ENCODE measurements at regions not wholly inside any gene's neighbourhood (a gene's known extent, or its start where the extent isn't known, plus 50 kb on each side); places are given as distances from the start of the nearest gene placed in this dataset.

DNA sequence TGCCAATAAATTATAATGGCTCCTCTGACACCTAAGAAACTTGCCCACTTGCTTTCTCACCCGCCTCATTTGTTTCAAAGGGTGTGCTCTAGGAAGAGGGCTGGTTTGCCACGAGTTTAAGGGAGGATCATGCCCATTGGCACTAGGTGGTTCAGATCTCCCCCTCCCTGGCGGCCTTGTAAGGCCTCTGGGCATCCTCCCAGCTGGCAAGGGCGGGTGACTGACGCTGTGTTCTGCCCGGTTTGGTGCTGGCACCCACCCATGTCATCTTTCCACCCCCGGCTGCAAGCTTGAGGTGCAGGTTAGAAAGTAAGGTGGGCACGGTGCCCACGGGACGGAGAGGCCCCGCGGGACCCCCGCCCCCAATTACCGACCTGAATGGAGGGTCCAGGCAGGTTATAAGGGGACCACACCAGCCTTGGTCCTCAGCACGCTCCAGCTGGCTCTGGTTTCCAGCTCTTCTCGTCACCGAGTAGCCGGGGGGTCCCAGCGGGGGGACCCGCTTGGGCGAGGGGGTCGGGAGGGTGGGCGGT is 90.4 kb downstream of the PTPRS start:
- H3K79me2 ChIP-seq (ENCODE audit: low read depth) = no peaks in the 10 kb centered on the region
- no peak overlapping the region for H3K27ac ChIP-seq
- H3F3A ChIP-seq (ENCODE audit: insufficient read depth, low read depth) = no peaks in the 10 kb centered on the region
- no peaks in the 10 kb centered on the region for H3K4me1 ChIP-seq (replicated peaks; ENCODE audit: insufficient read depth)
- H3K9me2 ChIP-seq (ENCODE audit: insufficient read depth) = no peaks in the 10 kb centered on the region
- no peaks in the 10 kb centered on the region for H3K36me3 ChIP-seq (ENCODE audit: low read depth)
- no peak for TF ChIP-seq EZH2 (IDR thresholded peaks at IDR 0.05; ENCODE audit: low read depth)
- TF ChIP-seq, protein P1, sequence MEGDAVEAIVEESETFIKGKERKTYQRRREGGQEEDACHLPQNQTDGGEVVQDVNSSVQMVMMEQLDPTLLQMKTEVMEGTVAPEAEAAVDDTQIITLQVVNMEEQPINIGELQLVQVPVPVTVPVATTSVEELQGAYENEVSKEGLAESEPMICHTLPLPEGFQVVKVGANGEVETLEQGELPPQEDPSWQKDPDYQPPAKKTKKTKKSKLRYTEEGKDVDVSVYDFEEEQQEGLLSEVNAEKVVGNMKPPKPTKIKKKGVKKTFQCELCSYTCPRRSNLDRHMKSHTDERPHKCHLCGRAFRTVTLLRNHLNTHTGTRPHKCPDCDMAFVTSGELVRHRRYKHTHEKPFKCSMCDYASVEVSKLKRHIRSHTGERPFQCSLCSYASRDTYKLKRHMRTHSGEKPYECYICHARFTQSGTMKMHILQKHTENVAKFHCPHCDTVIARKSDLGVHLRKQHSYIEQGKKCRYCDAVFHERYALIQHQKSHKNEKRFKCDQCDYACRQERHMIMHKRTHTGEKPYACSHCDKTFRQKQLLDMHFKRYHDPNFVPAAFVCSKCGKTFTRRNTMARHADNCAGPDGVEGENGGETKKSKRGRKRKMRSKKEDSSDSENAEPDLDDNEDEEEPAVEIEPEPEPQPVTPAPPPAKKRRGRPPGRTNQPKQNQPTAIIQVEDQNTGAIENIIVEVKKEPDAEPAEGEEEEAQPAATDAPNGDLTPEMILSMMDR (conservative IDR thresholded peaks at IDR 0.05) = no peak
- BruUV-seq (replicated peaks) = no TSS peak
- no peak overlapping the region for H2AFZ ChIP-seq
- ChIA-PET CTCF (no interaction called here), POLR2A (ENCODE audit: unreplicated experiment) (no interaction called here)
- H4K20me1 ChIP-seq (ENCODE audit: insufficient read depth) = no peaks in the 10 kb centered on the region
- DNase-seq = no peak
- H3K9me3 ChIP-seq (ENCODE audit: insufficient read depth, low read depth) = no peaks in the 10 kb centered on the region; the same call in 1 of the 2 replicates
- H3K4me2 ChIP-seq = no peak overlapping the region
- intact Hi-C loops (cut with micrococcal nuclease; ENCODE audit: unreplicated experiment) = no loop called here
- H3K27me3 ChIP-seq (ENCODE audit: insufficient read depth, low read depth) = no peaks in the 10 kb centered on the region
- no peak overlapping the region for H3K4me3 ChIP-seq

DNA sequence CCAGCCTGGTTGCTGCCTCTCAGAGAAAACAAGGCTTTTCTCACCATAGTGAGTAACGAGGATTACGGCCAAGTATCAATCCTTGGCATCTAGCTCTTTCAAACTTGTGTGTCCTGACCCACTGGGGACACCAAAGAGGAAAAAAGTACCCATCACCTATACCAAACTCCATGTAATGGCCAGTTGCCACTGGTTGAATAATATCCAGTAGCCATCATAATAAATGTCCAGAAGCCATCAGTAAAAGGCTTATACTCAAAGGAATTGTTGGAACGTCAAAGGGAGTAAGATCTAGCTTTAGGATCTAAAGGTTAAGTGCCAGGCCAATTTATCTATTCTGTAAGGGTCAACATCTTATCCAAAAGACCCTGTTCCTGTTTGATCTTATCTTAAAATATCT is 91.1 kb downstream of the PTPRS start:
- no peak overlapping the region for H3K27ac ChIP-seq
- H3K4me3 ChIP-seq = no peak overlapping the region
- no peaks in the 10 kb centered on the region for H3K4me1 ChIP-seq (replicated peaks; ENCODE audit: insufficient read depth)
- H3K36me3 ChIP-seq (ENCODE audit: low read depth) = no peaks in the 10 kb centered on the region
- ChIA-PET POLR2A (ENCODE audit: unreplicated experiment) (no interaction called here), CTCF (no interaction called here)
- H3K4me2 ChIP-seq = no peak overlapping the region
- no peak overlapping the region for H2AFZ ChIP-seq
- BruUV-seq (replicated peaks) = no TSS peak
- H3F3A ChIP-seq (ENCODE audit: insufficient read depth, low read depth) = no peaks in the 10 kb centered on the region
- DNase-seq = no peak
- no peaks in the 10 kb centered on the region for H3K79me2 ChIP-seq (ENCODE audit: low read depth)
- no peaks in the 10 kb centered on the region for H3K9me3 ChIP-seq (ENCODE audit: insufficient read depth, low read depth)
- no peaks in the 10 kb centered on the region for H3K9me2 ChIP-seq (ENCODE audit: insufficient read depth)
- intact Hi-C loops (cut with micrococcal nuclease; ENCODE audit: unreplicated experiment) = no loop called here
- no peaks in the 10 kb centered on the region for H4K20me1 ChIP-seq (ENCODE audit: insufficient read depth)
- H3K27me3 ChIP-seq (ENCODE audit: insufficient read depth, low read depth) = no peaks in the 10 kb centered on the region
- TF ChIP-seq EZH2 (IDR thresholded peaks at IDR 0.05; ENCODE audit: low read depth) = no peak
- TF ChIP-seq, protein P1 (conservative IDR thresholded peaks at IDR 0.05) = no peak

DNA sequence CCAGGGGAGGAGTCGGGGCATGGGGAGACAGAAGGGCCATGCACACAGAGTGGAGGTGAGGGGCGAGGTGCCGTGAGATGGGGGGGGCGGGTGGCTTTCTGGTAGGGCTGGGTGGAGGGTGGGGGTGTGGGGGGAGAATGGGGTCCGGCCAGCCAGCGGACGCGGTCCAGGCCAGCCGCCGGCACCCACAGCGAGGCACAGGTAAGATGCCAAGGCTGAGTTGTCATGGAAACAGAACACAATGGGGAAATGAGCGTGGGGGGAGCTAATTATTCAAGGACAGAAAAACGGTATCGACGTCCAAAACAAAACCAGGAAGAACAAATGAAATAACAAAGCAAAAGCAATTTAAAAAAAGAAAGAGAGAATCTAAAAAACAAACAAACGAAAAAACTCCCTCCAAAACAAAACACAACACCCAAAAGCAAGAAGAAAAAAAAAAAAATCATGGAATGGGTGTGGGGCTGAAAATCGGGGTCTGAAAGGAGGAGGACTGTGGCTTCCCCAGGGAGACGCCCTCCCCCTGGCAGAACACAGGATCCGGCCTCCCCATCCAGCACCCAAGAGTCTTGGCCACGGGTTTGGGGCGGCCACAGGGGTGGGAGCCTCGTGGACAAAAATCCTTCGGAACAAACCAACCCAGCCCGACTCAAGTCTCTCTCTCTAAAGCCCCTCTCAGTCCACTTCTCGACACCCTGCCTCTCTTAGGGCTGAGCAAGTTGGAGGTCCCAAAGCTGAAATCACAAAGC is 92.5 kb downstream of the PTPRS start:
- Histone ChIP-seq H3K27me3 (ENCODE audit: insufficient read depth, low read depth) (no peaks in the 10 kb centered on the region), H3K9me2 (ENCODE audit: insufficient read depth) (no peaks in the 10 kb centered on the region), H4K20me1 (ENCODE audit: insufficient read depth) (no peaks in the 10 kb centered on the region), H2AFZ (no peak overlapping the region), H3K4me1 (replicated peaks; ENCODE audit: insufficient read depth) (no peaks in the 10 kb centered on the region), H3K79me2 (ENCODE audit: low read depth) (no peaks in the 10 kb centered on the region), H3K36me3 (ENCODE audit: low read depth) (no peaks in the 10 kb centered on the region), H3K9me3 (ENCODE audit: insufficient read depth, low read depth) (no peaks in the 10 kb centered on the region), H3F3A (ENCODE audit: insufficient read depth, low read depth) (no peaks in the 10 kb centered on the region), H3K27ac (no peak overlapping the region), H3K4me2 (no peak overlapping the region), H3K4me3 (no peak overlapping the region)
- BruUV-seq (replicated peaks) = no TSS peak
- no peak for TF ChIP-seq EZH2 (IDR thresholded peaks at IDR 0.05; ENCODE audit: low read depth)
- TF ChIP-seq, protein P1 (conservative IDR thresholded peaks at IDR 0.05) = no peak
- intact Hi-C loops (cut with micrococcal nuclease; ENCODE audit: unreplicated experiment) = no loop called here
- CTCF ChIA-PET = no interaction called here
- POLR2A ChIA-PET (ENCODE audit: unreplicated experiment) = no interaction called here
- DNase-seq = no peak

All from PC-9 (cell line).